Ovary (tissue), 7 donors: ENCODE measurements at regions not wholly inside any gene's neighbourhood (a gene's known extent, or its start where the extent isn't known, plus 50 kb on each side); places are given as distances from the start of the nearest gene placed in this dataset.

Experiments used
- DNase-seq, 5 donors: peaks; one replicate each; pipeline ENCODE4 v3.0.0-alpha.2; 2019 to 2020
- H3K27ac ChIP-seq, 2 donors: fragments of 200-600 bp; one replicate each; pipeline versions ENCODE4 v1.5.1 to v1.8.0; 2019 to 2022
- H3K27me3 ChIP-seq: fragments of 200-600 bp; one replicate; pipeline ENCODE4 v1.8.0; 2022
- H3K36me3 ChIP-seq: fragments of 200-600 bp; sonication (generic); one replicate; pipeline ENCODE4 v1.5.1; 2019
- H3K4me1 ChIP-seq: one replicate; pipeline ENCODE4 v1.8.1; 2013; ENCODE audit warnings: mild to moderate bottlenecking, moderate library complexity; ENCODE audit not compliant: insufficient read depth
- H3K4me3 ChIP-seq: fragments of 200-600 bp; sonication (generic); one replicate; pipeline ENCODE4 v1.5.1; 2017
- H3K9me3 ChIP-seq, 2 donors: fragments of 200-600 bp in 1 of 2; sonication (generic) in 1 of 2; one replicate each; pipeline versions ENCODE4 v1.5.1 to v1.8.1; 2013 to 2019; ENCODE audit warnings: mild to moderate bottlenecking in 1 of 2, moderate library complexity in 1 of 2
- CTCF ChIP-seq, 3 donors: fragments of 450-650 bp in 2 of 3; fragments of 200-600 bp in 1 of 3; IDR thresholded peaks; one replicate each; pipeline versions ENCODE4 v1.5.1 to v1.8.0; 2016 to 2022; ENCODE audit warnings: antibody characterized with exemption in 3 of 3, mild to moderate bottlenecking in 1 of 3
- EP300 ChIP-seq: sonication (generic); formaldehyde crosslinking; IDR thresholded peaks from one replicate; pipeline ENCODE4 v1.6.1; 2017; ENCODE audit warnings: antibody characterized with exemption
- POLR2A ChIP-seq: fragments of 450-650 bp; IDR thresholded peaks from one replicate; pipeline ENCODE4 v1.6.1; 2017; ENCODE audit warnings: antibody characterized with exemption, mild to moderate bottlenecking, moderate library complexity
- WGBS, 3 donors: extraction: QIAGEN DNeasy Blood & Tissue Kit in 1 of 3; methylation state at CpG; one replicate each; pipeline versions ENCODE4 v1.1.5 to v1.1.7; 2013 to 2017; 5-methylcytosine and 5-hydroxymethylcytosine counted together
- intact Hi-C, 4 donors: fragments of 100-400 bp; cut with DNase I; formaldehyde crosslinking; loops; one replicate each; pipeline versions ENCODE4 v1.11.0 to v1.15.1; 2022 to 2023
- donor health status: DM: no; HTN: no; CAD: no; lungs with moderate emphysema.
- donor health status: DM: no; HTN: no; CAD: no.
- donor health status: Bipolar disorder and iron deficiency.
- donor health status: DM: no; HTN: no; CAD: no.
- donor health status: DM: yes; HTN: yes; CAD: no.

DNA sequence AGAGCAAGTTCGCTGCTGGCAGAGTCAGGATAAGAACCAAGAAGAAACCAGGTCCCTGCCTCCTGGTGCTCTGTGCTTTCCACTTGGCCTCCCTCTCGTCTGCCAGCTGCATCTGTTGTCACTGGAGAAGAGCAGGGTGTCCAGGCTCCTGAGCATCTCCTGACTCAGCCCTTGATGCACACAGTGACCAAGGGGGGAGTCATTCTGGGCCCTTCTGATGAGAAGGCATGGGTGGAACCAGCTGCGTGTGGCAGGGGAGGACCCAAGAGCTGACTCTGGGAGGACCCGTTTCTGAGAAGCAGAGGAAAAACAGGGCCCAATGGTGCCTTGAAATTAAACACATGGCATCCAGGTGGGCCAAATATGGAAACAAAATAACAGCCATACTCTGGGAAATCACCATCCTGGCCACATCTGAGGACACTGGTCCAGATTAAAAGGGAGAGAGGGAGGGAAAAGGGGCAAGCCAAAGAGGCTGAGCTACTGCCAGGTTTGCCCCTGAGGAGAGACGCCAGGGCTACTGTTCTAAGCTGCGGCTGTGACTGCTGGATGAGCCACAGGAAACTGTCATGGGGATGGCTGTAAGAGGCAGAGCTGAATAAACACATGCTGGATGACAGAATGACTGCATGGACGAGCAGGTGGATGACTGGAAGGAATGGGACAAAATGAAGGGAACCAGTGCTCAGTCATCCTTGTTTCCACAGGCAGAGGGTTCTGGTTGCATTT lies 58.1 kb upstream of the CA12 start:
- Histone ChIP-seq H3K4me3 (no peak overlapping the region), H3K36me3 (no peaks in the 10 kb centered on the region), H3K27me3 (no peaks in the 10 kb centered on the region), H3K9me3 (no peaks in the 10 kb centered on the region), H3K4me1 (peaks cover 11% of the 10 kb centered on the region), H3K27ac (no peak overlapping the region)
- no peak for TF ChIP-seq CTCF (IDR thresholded peaks at IDR 0.05)
- no peak for TF ChIP-seq EP300
- no peak for TF ChIP-seq POLR2A
- intact Hi-C loops = no loop called here
- 86 to 93% (median 88%) methylated on average over 7 of the region's 7 CpGs for WGBS, 3 donors
- DNase-seq = no peak

DNA sequence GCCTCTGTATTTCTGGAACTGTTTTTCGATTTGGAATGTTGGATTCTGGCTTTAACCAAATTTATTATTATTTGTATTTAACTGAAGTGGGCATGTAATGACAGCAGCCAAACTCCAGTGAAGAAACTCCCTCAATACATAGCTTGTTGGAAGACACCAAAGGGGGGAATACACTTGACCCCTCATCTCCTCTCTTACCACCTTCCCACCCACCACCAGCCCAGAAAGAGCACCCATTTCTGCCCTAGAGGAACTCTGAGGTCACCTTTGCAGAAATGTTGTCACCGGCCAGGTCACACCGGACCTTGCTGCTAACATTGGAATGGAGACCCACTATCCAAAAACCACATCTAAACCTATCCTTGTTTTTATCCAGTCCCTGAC lies 58.6 kb upstream of the CA12 start:
- TF ChIP-seq POLR2A (no peak), CTCF (IDR thresholded peaks at IDR 0.05) (no peak), EP300 (no peak)
- intact Hi-C loops = no loop called here
- H3K9me3 ChIP-seq = no peaks in the 10 kb centered on the region
- no peak overlapping the region for H3K27ac ChIP-seq
- peaks cover 11% of the 10 kb centered on the region for H3K4me1 ChIP-seq
- no peaks in the 10 kb centered on the region for H3K27me3 ChIP-seq
- no peak for DNase-seq
- no peaks in the 10 kb centered on the region for H3K36me3 ChIP-seq
- 78 to 80% (median 79%) methylated on average over 3 of the region's 3 CpGs for WGBS, 3 donors
- H3K4me3 ChIP-seq = no peak overlapping the region

DNA sequence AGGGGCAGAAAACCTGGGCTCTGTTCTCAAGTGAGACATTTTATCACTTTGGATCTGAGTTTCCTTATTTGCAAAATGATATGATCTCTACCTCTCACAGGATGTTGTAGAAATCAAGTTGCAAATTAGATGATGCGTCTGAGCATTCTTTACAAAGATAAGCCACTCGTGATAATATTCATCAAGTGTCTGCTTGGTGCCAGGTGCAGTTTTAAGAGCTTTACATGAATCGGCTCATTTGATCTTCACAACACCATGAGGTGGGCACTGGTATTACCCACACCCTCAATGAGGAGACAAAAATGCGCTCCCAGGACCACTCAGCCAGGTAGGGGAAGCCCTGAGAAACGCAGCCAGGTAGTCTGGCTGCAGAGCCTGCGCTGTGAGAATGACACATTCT lies 59.1 kb upstream of the CA12 start:
- intact Hi-C loops = no loop called here
- H3K36me3 ChIP-seq = no peaks in the 10 kb centered on the region
- DNase-seq = no peak
- H3K27me3 ChIP-seq = no peaks in the 10 kb centered on the region
- H3K9me3 ChIP-seq = no peaks in the 10 kb centered on the region
- no peak overlapping the region for H3K27ac ChIP-seq
- TF ChIP-seq POLR2A (no peak), CTCF (IDR thresholded peaks at IDR 0.05) (no peak), EP300 (no peak)
- H3K4me3 ChIP-seq = no peak overlapping the region
- WGBS, 3 donors = 74 to 92% (median 88%) methylated on average over 6 of the region's 6 CpGs
- peaks cover 11% of the 10 kb centered on the region for H3K4me1 ChIP-seq

- H3K4me3 ChIP-seq = no peak overlapping the region
- no peak for DNase-seq
- H3K4me1 ChIP-seq = peaks cover 8% of the 10 kb centered on the region
- WGBS, 3 donors = 89 to 96% (median 95%) methylated on average over 2 of the region's 2 CpGs
- intact Hi-C loops = no loop called here
- no peaks in the 10 kb centered on the region for H3K9me3 ChIP-seq
- no peak overlapping the region for H3K27ac ChIP-seq
- H3K36me3 ChIP-seq = no peaks in the 10 kb centered on the region
- no peaks in the 10 kb centered on the region for H3K27me3 ChIP-seq
- TF ChIP-seq CTCF (IDR thresholded peaks at IDR 0.05) (no peak), POLR2A (no peak), EP300 (no peak)
Observed at GRCh38 chr15:63441266-63441665, 59.6 kb upstream of the CA12 start.
